A673 (cell line): ENCODE measurements at regions not wholly inside any gene's neighbourhood (a gene's known extent, or its start where the extent isn't known, plus 50 kb on each side); places are given as distances from the start of the nearest gene placed in this dataset.

ENCODE experiments used
- BruUV-seq: library from RNA; stranded (reverse); fragments of 400-500 nt; replicated peaks from 2 replicates; lab custom pipeline; 2021; lab: Mats Ljungman, UMichigan
- CTCF ChIA-PET: fragments of 300-600 bp; sonication (Branson Sonifier 250); formaldehyde crosslinking; loops from one replicate; lab custom pipeline; 2022; ENCODE audit warnings: antibody characterized with exemption; lab: Charles Lee
- POLR2A ChIA-PET: fragments of 300-600 bp; sonication (Branson Sonifier 250); formaldehyde crosslinking; loops from one replicate; lab custom pipeline; 2022; ENCODE audit warnings: antibody characterized with exemption; ENCODE audit not compliant: low non-redundant PET; lab: Charles Lee
- DNase-seq: peaks from one replicate; pipeline ENCODE4 v3.0.0-alpha.2; 2015; ENCODE audit warnings: low spot score
- H3K27ac ChIP-seq: fragments of 200-600 bp; sonication (generic); 2 replicates; pipeline ENCODE4 v1.5.1; 2016; ENCODE audit warnings: mixed run types, low read depth, mild to moderate bottlenecking, mixed read lengths, antibody characterized with exemption, low read length; ENCODE audit not compliant: poor library complexity, severe bottlenecking
- H3K27me3 ChIP-seq: fragments of 200-600 bp; sonication (generic); replicated peaks from 2 replicates; pipeline ENCODE4 v1.6.1; 2017; ENCODE audit warnings: mixed run types, low read depth, mild to moderate bottlenecking, mixed read lengths, antibody characterized with exemption, low read length; ENCODE audit not compliant: insufficient read depth, poor library complexity
- H3K36me3 ChIP-seq: fragments of 200-600 bp; sonication (generic); 2 replicates; pipeline ENCODE4 v1.6.1; 2016; ENCODE audit warnings: mixed run types, mild to moderate bottlenecking, mixed read lengths, antibody characterized with exemption, low read length; ENCODE audit not compliant: insufficient read depth, poor library complexity, severe bottlenecking
- H3K4me1 ChIP-seq: fragments of 200-600 bp; sonication (generic); 2 replicates; pipeline ENCODE4 v1.6.1; 2017; ENCODE audit warnings: mixed run types, mild to moderate bottlenecking, mixed read lengths, antibody characterized with exemption, low read length; ENCODE audit not compliant: insufficient read depth, poor library complexity, severe bottlenecking
- H3K4me3 ChIP-seq: fragments of 200-600 bp; sonication (generic); 2 replicates; pipeline ENCODE4 v1.5.1; 2016; ENCODE audit warnings: low read depth, mixed run types, mild to moderate bottlenecking, mixed read lengths, low read length; ENCODE audit not compliant: poor library complexity, severe bottlenecking
- H3K9me3 ChIP-seq: fragments of 200-600 bp; sonication (generic); 2 replicates; pipeline ENCODE4 v1.6.1; 2016; ENCODE audit warnings: mixed run types, low read depth, mild to moderate bottlenecking, mixed read lengths, antibody characterized with exemption, low read length; ENCODE audit not compliant: poor library complexity, severe bottlenecking
- CTCF ChIP-seq: fragments of 300-800, 200-600 bp; sonication (generic); conservative IDR thresholded peaks from 2 replicates; pipeline ENCODE4 v1.5.1; 2017; ENCODE audit warnings: low read depth, mild to moderate bottlenecking, antibody characterized with exemption, low read length, moderate library complexity, mixed read lengths
- EZH2 ChIP-seq: fragments of 200-600 bp; sonication (generic); IDR thresholded peaks from 2 replicates; pipeline ENCODE4 v1.6.1; 2017; ENCODE audit warnings: borderline replicate concordance, low read depth, mild to moderate bottlenecking, mixed read lengths, antibody characterized with exemption, low read length; ENCODE audit not compliant: poor library complexity, severe bottlenecking
- intact Hi-C: fragments of 100-400 bp; cut with micrococcal nuclease; formaldehyde crosslinking; loops from one replicate; pipeline ENCODE4 v1.10.0; 2022; ENCODE audit not compliant: unreplicated experiment

GRCh38 chr7:47711776-47712175, 129.9 kb upstream of the TNS3 start:
- Histone ChIP-seq H3K27ac (no peak overlapping the region), H3K9me3 (no peaks in the 10 kb centered on the region), H3K36me3 (no peaks in the 10 kb centered on the region), H3K27me3 (no peaks in the 10 kb centered on the region), H3K4me1 (no peaks in the 10 kb centered on the region), H3K4me3 (no peak overlapping the region)
- ChIA-PET POLR2A (interaction anchor here (0.6 kb wide), 2 partner anchors 15 to 26 kb away, joined by 3 read pairs; no protein-coding TSS in a partner anchor), CTCF (no interaction called here)
- no TSS peak for BruUV-seq
- intact Hi-C loops, result no loop called here
- no peak for DNase-seq
- TF ChIP-seq EZH2, result no peak
- no peak for TF ChIP-seq CTCF

- CTCF ChIA-PET, result no interaction called here
- Histone ChIP-seq H3K4me1 (no peaks in the 10 kb centered on the region), H3K27me3 (no peaks in the 10 kb centered on the region), H3K9me3 (no peaks in the 10 kb centered on the region), H3K4me3 (no peak overlapping the region), H3K36me3 (no peaks in the 10 kb centered on the region), H3K27ac (no peak overlapping the region)
- TF ChIP-seq CTCF (no peak), EZH2 (no peak)
- no peak for DNase-seq
- BruUV-seq, result no TSS peak
- intact Hi-C loops, result no loop called here
- POLR2A ChIA-PET, result no interaction called here
Measured at GRCh38 chr7:47710201-47710935, 128.5 kb upstream of the TNS3 start.

- Histone ChIP-seq H3K27me3 (no peaks in the 10 kb centered on the region), H3K9me3 (no peaks in the 10 kb centered on the region), H3K4me3 (no peak overlapping the region), H3K36me3 (no peaks in the 10 kb centered on the region), H3K4me1 (no peaks in the 10 kb centered on the region), H3K27ac (no peak overlapping the region)
- intact Hi-C loops, result no loop called here
- no TSS peak for BruUV-seq
- POLR2A ChIA-PET, result no interaction called here
- no peak for DNase-seq
- CTCF ChIA-PET, result no interaction called here
- TF ChIP-seq EZH2 (no peak), CTCF (no peak)
Measured at GRCh38 chr7:47709451-47709850, 127.5 kb upstream of the TNS3 start.
